ENCODE measurements at regions not wholly inside any gene's neighbourhood (a gene's known extent, or its start where the extent isn't known, plus 50 kb on each side); places are given as distances from the start of the nearest gene placed in this dataset.

GRCh38 chr2:35421485-35421884, 934.1 kb upstream of the CRIM1 start:
- 93% methylated on average over 1 of the region's 1 CpG for WGBS
- intact Hi-C loops (cut with DNase I): no loop called here
- Histone ChIP-seq H3K36me3 (no peaks in the 10 kb centered on the region), H3K27me3 (replicated peaks; ENCODE audit: insufficient read depth) (no peaks in the 10 kb centered on the region), H3K4me3 (no peak overlapping the region), H3K4me1 (replicated peaks) (no peaks in the 10 kb centered on the region), H3K27ac (no peak overlapping the region), H3K9me3 (no peaks in the 10 kb centered on the region)
- DNase-seq (ENCODE audit: low spot score): no peak
- TF ChIP-seq POLR2A (IDR thresholded peaks at IDR 0.05): no peak
- TF ChIP-seq CTCF (IDR thresholded peaks at IDR 0.05): no peak
- no peak for TF ChIP-seq POLR2AphosphoS5 (IDR thresholded peaks at IDR 0.05)

- H3K4me1 ChIP-seq (replicated peaks): no peaks in the 10 kb centered on the region
- H3K27me3 ChIP-seq (replicated peaks; ENCODE audit: insufficient read depth): no peaks in the 10 kb centered on the region
- H3K27ac ChIP-seq: no peak overlapping the region
- no peaks in the 10 kb centered on the region for H3K9me3 ChIP-seq
- DNase-seq (ENCODE audit: low spot score): no peak
- intact Hi-C loops (cut with DNase I): loop anchor here (10.0 kb wide), 1 partner anchor 1742 kb away; no protein-coding TSS in a partner anchor
- WGBS: 36% methylated on average over 1 of the region's 1 CpG
- no peak overlapping the region for H3K4me3 ChIP-seq
- no peaks in the 10 kb centered on the region for H3K36me3 ChIP-seq
- TF ChIP-seq POLR2A (IDR thresholded peaks at IDR 0.05) (no peak), POLR2AphosphoS5 (IDR thresholded peaks at IDR 0.05) (no peak), CTCF (IDR thresholded peaks at IDR 0.05) (no peak)
These were observed 938.3 kb upstream of the CRIM1 start for GRCh38 chr2:35417293-35417692.

- no peak for DNase-seq (ENCODE audit: low spot score)
- no peaks in the 10 kb centered on the region for H3K4me1 ChIP-seq (replicated peaks)
- H3K27me3 ChIP-seq (replicated peaks; ENCODE audit: insufficient read depth): no peaks in the 10 kb centered on the region
- intact Hi-C loops (cut with DNase I): loop anchor here (10.0 kb wide), 1 partner anchor 1742 kb away; no protein-coding TSS in a partner anchor
- H3K36me3 ChIP-seq: no peaks in the 10 kb centered on the region
- H3K27ac ChIP-seq: no peak overlapping the region
- TF ChIP-seq POLR2A (IDR thresholded peaks at IDR 0.05) (no peak), CTCF (IDR thresholded peaks at IDR 0.05) (no peak), POLR2AphosphoS5 (IDR thresholded peaks at IDR 0.05) (no peak)
- 34% methylated on average over 2 of the region's 2 CpGs for WGBS
- H3K4me3 ChIP-seq: no peak overlapping the region
- H3K9me3 ChIP-seq: no peaks in the 10 kb centered on the region
These were observed 939.0 kb upstream of the CRIM1 start for GRCh38 chr2:35416391-35417140.

GRCh38 chr2:35415942-35416341, 939.6 kb upstream of the CRIM1 start:
- H3K27me3 ChIP-seq (replicated peaks; ENCODE audit: insufficient read depth): no peaks in the 10 kb centered on the region
- no peak overlapping the region for H3K27ac ChIP-seq
- H3K36me3 ChIP-seq: no peaks in the 10 kb centered on the region
- no peak overlapping the region for H3K4me3 ChIP-seq
- H3K9me3 ChIP-seq: no peaks in the 10 kb centered on the region
- TF ChIP-seq CTCF (IDR thresholded peaks at IDR 0.05) (no peak), POLR2A (IDR thresholded peaks at IDR 0.05) (no peak), POLR2AphosphoS5 (IDR thresholded peaks at IDR 0.05) (no peak)
- H3K4me1 ChIP-seq (replicated peaks): no peaks in the 10 kb centered on the region
- 54% methylated on average over 4 of the region's 4 CpGs for WGBS
- intact Hi-C loops (cut with DNase I): loop anchor here (10.0 kb wide), 1 partner anchor 1741 kb away; no protein-coding TSS in a partner anchor
- DNase-seq (ENCODE audit: low spot score): no peak

GRCh38 chr2:35415282-35415681, 940.3 kb upstream of the CRIM1 start:
- Histone ChIP-seq H3K9me3 (no peaks in the 10 kb centered on the region), H3K4me1 (replicated peaks) (no peaks in the 10 kb centered on the region), H3K4me3 (no peak overlapping the region), H3K27ac (no peak overlapping the region), H3K36me3 (no peaks in the 10 kb centered on the region), H3K27me3 (replicated peaks; ENCODE audit: insufficient read depth) (no peaks in the 10 kb centered on the region)
- TF ChIP-seq CTCF (IDR thresholded peaks at IDR 0.05): no peak
- no peak for TF ChIP-seq POLR2A (IDR thresholded peaks at IDR 0.05)
- no peak for TF ChIP-seq POLR2AphosphoS5 (IDR thresholded peaks at IDR 0.05)
- no peak for DNase-seq (ENCODE audit: low spot score)
- intact Hi-C loops (cut with DNase I): loop anchor here (10.0 kb wide), 1 partner anchor 1740 kb away; no protein-coding TSS in a partner anchor
- 84% methylated on average over 1 of the region's 1 CpG for WGBS

Data from prostate gland (tissue), 2 donors.